Testis (tissue), 2 donors: ENCODE measurements at regions not wholly inside any gene's neighbourhood (a gene's known extent, or its start where the extent isn't known, plus 50 kb on each side); places are given as distances from the start of the nearest gene placed in this dataset.

ENCODE experiments used
- DNase-seq: peaks from one replicate; pipeline ENCODE4 v3.0.0-alpha.2; 2019
- H3K27ac ChIP-seq, 2 donors: fragments of 200-600 bp; sonication (generic); one replicate each; pipeline ENCODE4 v1.5.1; 2019
- H3K27me3 ChIP-seq: fragments of 200-600 bp; sonication (generic); one replicate; pipeline ENCODE4 v1.5.1; 2019
- H3K36me3 ChIP-seq: fragments of 200-600 bp; sonication (generic); one replicate; pipeline ENCODE4 v1.5.1; 2017; ENCODE audit warnings: low read depth; ENCODE audit errors: missing control alignments
- H3K4me1 ChIP-seq: fragments of 200-600 bp; sonication (generic); one replicate; pipeline ENCODE4 v1.5.1; 2019
- H3K4me3 ChIP-seq, 2 donors: fragments of 200-600 bp; sonication (generic); one replicate each; pipeline ENCODE4 v1.5.1; 2017 to 2019
- H3K9me3 ChIP-seq: fragments of 200-600 bp; sonication (generic); one replicate; pipeline ENCODE4 v1.5.1; 2017
- POLR2A ChIP-seq: fragments of 450-650 bp; IDR thresholded peaks from one replicate; pipeline ENCODE4 v1.6.1; 2017; ENCODE audit warnings: antibody characterized with exemption, mild to moderate bottlenecking, moderate library complexity
- WGBS, 2 donors: methylation state at CpG; one replicate each; pipeline ENCODE4 v1.1.5; 2018; 5-methylcytosine and 5-hydroxymethylcytosine counted together
- intact Hi-C: fragments of 100-400 bp; cut with DNase I; formaldehyde crosslinking; loops from one replicate; pipeline ENCODE4 v1.15.1; 2023; ENCODE audit warnings: low total_unique reads
- TF ChIP-seq, protein P1 (sequence below), 3 experiments: fragments of 450-650 bp in 2 of 3; fragments of 200-600 bp in 1 of 3; sonication (generic) in 1 of 3; IDR thresholded peaks; one replicate each; pipeline ENCODE4 v1.5.1; 2016 to 2019; ENCODE audit warnings: antibody characterized with exemption in 3 of 3, mild to moderate bottlenecking in 2 of 3, moderate library complexity in 1 of 3

DNA sequence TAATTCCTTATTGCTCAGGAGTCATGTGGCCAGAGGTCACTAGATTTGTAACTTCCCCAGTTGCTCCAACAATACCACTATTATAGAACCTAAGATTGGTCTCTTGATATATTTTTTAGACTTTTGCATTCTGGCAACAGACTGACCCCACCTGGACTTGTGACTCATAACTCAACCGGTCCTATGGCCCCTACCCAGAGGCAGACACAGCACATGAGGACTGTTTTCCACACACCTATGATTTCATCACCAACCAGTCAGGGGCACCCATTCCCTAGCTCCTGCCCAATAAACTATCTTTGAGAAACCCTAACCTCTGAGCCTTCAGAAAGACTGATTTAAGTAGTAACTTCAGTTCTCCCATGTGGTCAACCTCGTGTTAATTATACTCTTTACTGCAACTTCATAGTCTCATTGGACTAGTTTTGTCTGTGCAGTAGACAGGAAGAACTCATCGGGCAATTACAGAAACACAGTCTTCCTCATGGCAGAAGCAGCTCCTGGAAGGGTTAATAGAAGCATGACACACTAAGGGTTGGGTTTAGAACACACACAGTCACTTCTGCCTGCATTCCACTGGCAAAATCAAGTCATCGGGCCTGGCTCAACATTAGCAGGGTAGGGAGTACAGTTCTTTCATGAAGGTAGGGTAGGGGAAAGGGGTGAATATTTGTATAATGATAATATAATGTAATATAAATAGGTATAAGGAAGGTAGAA, 251.8 kb downstream of the UQCRFS1 start:
- H3K36me3 ChIP-seq: no peaks in the 10 kb centered on the region
- no peaks in the 10 kb centered on the region for H3K9me3 ChIP-seq
- H3K4me3 ChIP-seq: no peak overlapping the region
- H3K27me3 ChIP-seq: no peaks in the 10 kb centered on the region
- H3K27ac ChIP-seq: no peak overlapping the region
- no peak for DNase-seq
- no peaks in the 10 kb centered on the region for H3K4me1 ChIP-seq
- no peak for TF ChIP-seq POLR2A
- TF ChIP-seq, protein P1, sequence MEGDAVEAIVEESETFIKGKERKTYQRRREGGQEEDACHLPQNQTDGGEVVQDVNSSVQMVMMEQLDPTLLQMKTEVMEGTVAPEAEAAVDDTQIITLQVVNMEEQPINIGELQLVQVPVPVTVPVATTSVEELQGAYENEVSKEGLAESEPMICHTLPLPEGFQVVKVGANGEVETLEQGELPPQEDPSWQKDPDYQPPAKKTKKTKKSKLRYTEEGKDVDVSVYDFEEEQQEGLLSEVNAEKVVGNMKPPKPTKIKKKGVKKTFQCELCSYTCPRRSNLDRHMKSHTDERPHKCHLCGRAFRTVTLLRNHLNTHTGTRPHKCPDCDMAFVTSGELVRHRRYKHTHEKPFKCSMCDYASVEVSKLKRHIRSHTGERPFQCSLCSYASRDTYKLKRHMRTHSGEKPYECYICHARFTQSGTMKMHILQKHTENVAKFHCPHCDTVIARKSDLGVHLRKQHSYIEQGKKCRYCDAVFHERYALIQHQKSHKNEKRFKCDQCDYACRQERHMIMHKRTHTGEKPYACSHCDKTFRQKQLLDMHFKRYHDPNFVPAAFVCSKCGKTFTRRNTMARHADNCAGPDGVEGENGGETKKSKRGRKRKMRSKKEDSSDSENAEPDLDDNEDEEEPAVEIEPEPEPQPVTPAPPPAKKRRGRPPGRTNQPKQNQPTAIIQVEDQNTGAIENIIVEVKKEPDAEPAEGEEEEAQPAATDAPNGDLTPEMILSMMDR (IDR thresholded peaks at IDR 0.05): no peak
- 80 to 89% methylated on average over 4 of the region's 4 CpGs for WGBS, 2 donors
- intact Hi-C loops: no loop called here

- H3K4me3 ChIP-seq: no peak overlapping the region
- TF ChIP-seq, protein P1 (IDR thresholded peaks at IDR 0.05): no peak
- no peak for TF ChIP-seq POLR2A
- intact Hi-C loops: no loop called here
- no peaks in the 10 kb centered on the region for H3K27me3 ChIP-seq
- H3K27ac ChIP-seq: no peak overlapping the region
- no peak for DNase-seq
- H3K36me3 ChIP-seq: no peaks in the 10 kb centered on the region
- H3K4me1 ChIP-seq: no peaks in the 10 kb centered on the region
- WGBS, 2 donors: 91 to 94% methylated on average over 1 of the region's 1 CpG
- H3K9me3 ChIP-seq: no peaks in the 10 kb centered on the region
Measured at GRCh38 chr19:28960586-28960985, 252.4 kb downstream of the UQCRFS1 start.

- no peak for DNase-seq
- Histone ChIP-seq H3K27me3 (no peaks in the 10 kb centered on the region), H3K27ac (no peak overlapping the region), H3K9me3 (no peaks in the 10 kb centered on the region), H3K36me3 (no peaks in the 10 kb centered on the region), H3K4me3 (no peak overlapping the region), H3K4me1 (no peaks in the 10 kb centered on the region)
- TF ChIP-seq POLR2A: no peak
- TF ChIP-seq, protein P1 (IDR thresholded peaks at IDR 0.05): no peak
- WGBS, 2 donors: 85 to 93% methylated on average over 2 of the region's 2 CpGs
- intact Hi-C loops: no loop called here
Measured at GRCh38 chr19:28956961-28957360, 256.0 kb downstream of the UQCRFS1 start.

DNA sequence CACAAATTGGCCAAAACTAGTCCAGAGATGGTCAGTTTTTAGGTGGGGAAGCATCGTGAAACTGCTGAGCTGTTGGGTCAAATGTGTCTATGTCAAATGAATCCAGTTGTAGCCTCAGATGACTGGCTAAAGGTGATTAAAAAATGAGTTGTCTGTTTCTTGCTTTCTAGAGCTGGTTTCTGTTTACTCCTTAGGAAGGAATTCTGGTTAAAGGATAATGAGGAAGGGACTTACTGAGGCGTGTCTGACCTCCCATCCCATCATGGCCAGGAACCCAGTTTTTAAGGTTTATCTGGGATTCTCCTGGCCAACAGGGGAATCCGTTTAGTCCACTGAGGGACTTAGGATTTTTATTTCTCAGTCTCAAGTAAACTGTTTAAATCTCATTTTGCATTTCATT, 256.5 kb downstream of the UQCRFS1 start:
- no peaks in the 10 kb centered on the region for H3K27me3 ChIP-seq
- H3K36me3 ChIP-seq: no peaks in the 10 kb centered on the region
- intact Hi-C loops: no loop called here
- H3K4me3 ChIP-seq: no peak overlapping the region
- TF ChIP-seq POLR2A: no peak
- TF ChIP-seq, protein P1 (IDR thresholded peaks at IDR 0.05): no peak
- no peaks in the 10 kb centered on the region for H3K9me3 ChIP-seq
- H3K27ac ChIP-seq: no peak overlapping the region
- H3K4me1 ChIP-seq: no peaks in the 10 kb centered on the region
- 80 to 87% methylated on average over 3 of the region's 3 CpGs for WGBS, 2 donors
- DNase-seq: no peak

GRCh38 chr19:28949535-28949934, 263.4 kb downstream of the UQCRFS1 start:
- Histone ChIP-seq H3K27ac (no peak overlapping the region), H3K9me3 (no peaks in the 10 kb centered on the region), H3K4me1 (no peaks in the 10 kb centered on the region), H3K36me3 (no peaks in the 10 kb centered on the region), H3K4me3 (no peak overlapping the region), H3K27me3 (no peaks in the 10 kb centered on the region)
- 81 to 95% methylated on average over 4 of the region's 4 CpGs for WGBS, 2 donors
- no peak for TF ChIP-seq POLR2A
- TF ChIP-seq, protein P1 (IDR thresholded peaks at IDR 0.05): no peak
- intact Hi-C loops: no loop called here
- DNase-seq: no peak
